IMR-90 (cell line): ENCODE measurements at regions not wholly inside any gene's neighbourhood (a gene's known extent, or its start where the extent isn't known, plus 50 kb on each side); places are given as distances from the start of the nearest gene placed in this dataset.

Experiments used
- ATAC-seq: fragments of 200-7000 bp; cut with Tn5 transposase; 2 replicates; pipeline ENCODE4 v1.9.1; 2020; ENCODE audit warnings: low read depth, mild to moderate bottlenecking, moderate library complexity
- BruUV-seq: library from RNA; stranded (reverse); fragments of 400-500 nt; replicated peaks from 2 replicates; lab custom pipeline; 2021; lab: Mats Ljungman, UMichigan
- CTCF ChIA-PET: fragments of 300-600 bp; formaldehyde crosslinking; extraction: SDS; loops from one replicate; lab custom pipeline; 2021; ENCODE audit warnings: antibody characterized with exemption; lab: Yijun Ruan, JAX
- POLR2A ChIA-PET: fragments of 300-600 bp; sonication (Branson Sonifier 250); formaldehyde crosslinking; loops from one replicate; lab custom pipeline; 2022; ENCODE audit warnings: antibody characterized with exemption; ENCODE audit not compliant: unreplicated experiment; lab: Charles Lee
- DNase-seq: peaks from one replicate; pipeline ENCODE4 v3.0.0; 2013
- H2AFZ ChIP-seq: replicated peaks from 2 replicates; pipeline ENCODE3; 2013; ENCODE audit warnings: low read length, mild to moderate bottlenecking; ENCODE audit not compliant: poor library complexity
- H2AK5ac ChIP-seq: 2 replicates; pipeline ENCODE4 v1.6.1; 2013; ENCODE audit warnings: low read depth, low read length, inconsistent platforms
- H2AK9ac ChIP-seq: replicated peaks from 2 replicates; pipeline ENCODE3; 2013; ENCODE audit warnings: mild to moderate bottlenecking, low read depth, low read length, moderate library complexity; ENCODE audit not compliant: poor library complexity
- H2BK120ac ChIP-seq: 2 replicates; pipeline ENCODE4 v1.6.1; 2013; ENCODE audit warnings: low read depth, low read length, inconsistent platforms
- H2BK15ac ChIP-seq: 3 replicates; pipeline ENCODE4 v1.6.1; 2013; ENCODE audit warnings: low read depth, low read length, inconsistent platforms
- H2BK20ac ChIP-seq: 2 replicates; pipeline ENCODE4 v1.6.1; 2013; ENCODE audit warnings: low read depth, mild to moderate bottlenecking, inconsistent platforms, low read length, moderate library complexity
- H2BK5ac ChIP-seq: 2 replicates; pipeline ENCODE4 v1.6.1; 2013; ENCODE audit warnings: mild to moderate bottlenecking, low read depth, low read length, inconsistent platforms; ENCODE audit not compliant: poor library complexity, severe bottlenecking
- H3K14ac ChIP-seq: replicated peaks from 2 replicates; pipeline ENCODE4 v1.6.1; 2013; ENCODE audit warnings: low read depth, low read length, inconsistent platforms
- H3K18ac ChIP-seq: 2 replicates; pipeline ENCODE4 v1.6.1; 2013; ENCODE audit warnings: low read depth, low read length, control low read depth
- H3K23ac ChIP-seq: 2 replicates; pipeline ENCODE4 v1.6.1; 2013; ENCODE audit warnings: low read depth, low read length, inconsistent platforms
- H3K27ac ChIP-seq: 2 replicates; pipeline ENCODE4 v1.5.1; 2013; ENCODE audit warnings: mild to moderate bottlenecking, control low read depth, low read length; ENCODE audit not compliant: insufficient read depth
- H3K27me3 ChIP-seq: 2 replicates; pipeline ENCODE4 v1.6.1; 2013; ENCODE audit warnings: low read length; ENCODE audit not compliant: control insufficient read depth, insufficient read depth
- H3K36me3 ChIP-seq: 2 replicates; pipeline ENCODE4 v1.6.1; 2013; ENCODE audit warnings: low read length, mixed read lengths; ENCODE audit not compliant: control insufficient read depth, insufficient read depth
- H3K4ac ChIP-seq: 2 replicates; pipeline ENCODE4 v1.6.1; 2013; ENCODE audit warnings: low read depth, low read length, inconsistent platforms
- H3K4me1 ChIP-seq: 2 replicates; pipeline ENCODE4 v1.6.1; 2013; ENCODE audit warnings: low read length, mixed read lengths; ENCODE audit not compliant: control insufficient read depth, insufficient read depth
- H3K4me2 ChIP-seq: 2 replicates; pipeline ENCODE4 v1.6.1; 2013; ENCODE audit warnings: low read depth, mild to moderate bottlenecking, control low read depth, low read length, moderate library complexity
- H3K4me3 ChIP-seq: 2 replicates; pipeline ENCODE4 v1.5.1; 2013; ENCODE audit warnings: low read depth, mild to moderate bottlenecking, control low read depth, low read length, moderate library complexity; ENCODE audit not compliant: insufficient read depth
- H3K56ac ChIP-seq: 2 replicates; pipeline ENCODE4 v1.6.1; 2013; ENCODE audit warnings: low read length, inconsistent platforms; ENCODE audit not compliant: insufficient read depth; ENCODE audit errors: extremely low read depth
- H3K79me1 ChIP-seq, 2 experiments: 2 replicates each; pipeline ENCODE4 v1.6.1; 2013; ENCODE audit warnings: low read length in 2 of 2, inconsistent platforms in 1 of 2, low read depth in 1 of 2
- H3K9ac ChIP-seq: 2 replicates; pipeline ENCODE4 v1.6.1; 2013; ENCODE audit warnings: low read depth, low read length, control low read depth
- H3K9me1 ChIP-seq: 2 replicates; pipeline ENCODE4 v1.6.1; 2013; ENCODE audit warnings: low read length, inconsistent platforms; ENCODE audit not compliant: insufficient read depth
- H3K9me3 ChIP-seq: 2 replicates; pipeline ENCODE4 v1.6.1; 2013; ENCODE audit warnings: low read length; ENCODE audit not compliant: control insufficient read depth, insufficient read depth
- H4K20me1 ChIP-seq: 2 replicates; pipeline ENCODE4 v1.6.1; 2013; ENCODE audit warnings: low read length, inconsistent platforms; ENCODE audit not compliant: insufficient read depth
- H4K5ac ChIP-seq: 2 replicates; pipeline ENCODE4 v1.6.1; 2013; ENCODE audit warnings: mild to moderate bottlenecking, low read depth, low read length, control low read depth
- H4K8ac ChIP-seq, 2 experiments: 2 replicates each; pipeline ENCODE4 v1.6.1; 2013; ENCODE audit warnings: low read depth in 2 of 2, low read length in 2 of 2, control low read depth in 1 of 2, inconsistent platforms in 1 of 2
- H4K91ac ChIP-seq: 2 replicates; pipeline ENCODE4 v1.6.1; 2013; ENCODE audit warnings: low read depth, low read length, inconsistent platforms; ENCODE audit not compliant: insufficient read depth
- RAD21 ChIP-seq: IDR thresholded peaks from 2 replicates; pipeline ENCODE4 v1.6.1; 2012; ENCODE audit warnings: low read length, improper control_type of control experiment
- WGBS, 2 experiments: methylation state at CpG; one replicate each; pipeline versions ENCODE4 v1.1.5 to v1.1.7; 2013; ENCODE audit warnings: missing lambda C conversion rate in 2 of 2; ENCODE audit not compliant: insufficient read length in 1 of 2; ENCODE audit errors: extremely low coverage in 2 of 2; 5-methylcytosine and 5-hydroxymethylcytosine counted together
- dilution Hi-C: fragments of 300-500 bp; cut with HindIII; formaldehyde crosslinking; loops from one replicate; pipeline ENCODE4 v1.14.3; 2018; ENCODE audit warnings: low sequenced_read_pairs; ENCODE audit not compliant: unreplicated experiment
- in situ Hi-C: fragments of 300-500 bp; cut with MboI; formaldehyde crosslinking; loops from 3 replicates; pipeline ENCODE4 v1.14.3; 2019; ENCODE audit warnings: low sequenced_read_pairs, inconsistent platforms, mixed read lengths
- intact Hi-C: fragments of 100-400 bp; cut with micrococcal nuclease; formaldehyde crosslinking; loops from 2 replicates; pipeline ENCODE4 v1.10.0; 2022
- TF ChIP-seq, protein P1 (sequence below): conservative IDR thresholded peaks from 2 replicates; pipeline ENCODE4 v1.5.1; 2012; ENCODE audit warnings: mild to moderate bottlenecking, low read depth, low read length, improper control_type of control experiment

DNA sequence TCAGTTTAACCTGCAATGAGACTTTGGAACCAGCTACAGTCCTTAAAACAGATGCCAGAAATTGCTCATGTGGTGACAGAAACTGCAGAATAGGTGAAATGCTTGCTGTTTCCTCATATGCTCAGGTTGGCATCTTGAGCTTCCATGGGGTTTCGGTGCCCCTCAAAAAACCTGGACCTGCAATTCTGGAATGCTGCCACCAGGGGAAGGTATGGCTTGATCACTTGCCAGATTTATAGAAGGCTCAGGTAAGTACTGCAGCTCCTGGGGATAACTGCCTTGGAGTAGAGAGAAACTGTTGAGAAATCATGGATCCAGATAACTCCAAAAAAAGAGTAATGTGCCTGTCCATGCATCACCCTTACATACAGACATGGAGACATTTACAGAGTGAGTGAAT lies 113.0 kb downstream of the CTTN start:
- H3K4me1 ChIP-seq, result no peaks in the 10 kb centered on the region

More for the DNA sequence above, 113.0 kb downstream of the CTTN start:
- in situ Hi-C loops (no loop called here), intact Hi-C loops (no loop called here), dilution Hi-C loops (no loop called here)
- TF ChIP-seq, protein P1, sequence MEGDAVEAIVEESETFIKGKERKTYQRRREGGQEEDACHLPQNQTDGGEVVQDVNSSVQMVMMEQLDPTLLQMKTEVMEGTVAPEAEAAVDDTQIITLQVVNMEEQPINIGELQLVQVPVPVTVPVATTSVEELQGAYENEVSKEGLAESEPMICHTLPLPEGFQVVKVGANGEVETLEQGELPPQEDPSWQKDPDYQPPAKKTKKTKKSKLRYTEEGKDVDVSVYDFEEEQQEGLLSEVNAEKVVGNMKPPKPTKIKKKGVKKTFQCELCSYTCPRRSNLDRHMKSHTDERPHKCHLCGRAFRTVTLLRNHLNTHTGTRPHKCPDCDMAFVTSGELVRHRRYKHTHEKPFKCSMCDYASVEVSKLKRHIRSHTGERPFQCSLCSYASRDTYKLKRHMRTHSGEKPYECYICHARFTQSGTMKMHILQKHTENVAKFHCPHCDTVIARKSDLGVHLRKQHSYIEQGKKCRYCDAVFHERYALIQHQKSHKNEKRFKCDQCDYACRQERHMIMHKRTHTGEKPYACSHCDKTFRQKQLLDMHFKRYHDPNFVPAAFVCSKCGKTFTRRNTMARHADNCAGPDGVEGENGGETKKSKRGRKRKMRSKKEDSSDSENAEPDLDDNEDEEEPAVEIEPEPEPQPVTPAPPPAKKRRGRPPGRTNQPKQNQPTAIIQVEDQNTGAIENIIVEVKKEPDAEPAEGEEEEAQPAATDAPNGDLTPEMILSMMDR, result no peak
- no peak for TF ChIP-seq RAD21
- H3K18ac ChIP-seq, result no peak overlapping the region
- no peak overlapping the region for H3K4me3 ChIP-seq
- BruUV-seq, result no TSS peak
- H2BK15ac ChIP-seq, result no peak overlapping the region
- H2AFZ ChIP-seq, result no peak overlapping the region
- H3K36me3 ChIP-seq, result no peaks in the 10 kb centered on the region
- H3K23ac ChIP-seq, result no peak overlapping the region
- DNase-seq (no peak), ATAC-seq (no peak)
- peaks cover 3% of the 10 kb centered on the region for H3K9me3 ChIP-seq
- no CpG with 5 or more reads among the region's 1 CpG for WGBS, 2 experiments
- H3K27me3 ChIP-seq, result peaks cover 2% of the 10 kb centered on the region; the same call in 1 of the 2 replicates
- no peak overlapping the region for H3K27ac ChIP-seq
- H3K56ac ChIP-seq, result no peak overlapping the region
- no peak overlapping the region for H2AK9ac ChIP-seq
- H3K9me1 ChIP-seq, result no peaks in the 10 kb centered on the region
- no peak overlapping the region for H3K9ac ChIP-seq
- H4K8ac ChIP-seq, result no peak overlapping the region
- no peak overlapping the region for H4K91ac ChIP-seq
- no peak overlapping the region for H2BK20ac ChIP-seq
- H3K14ac ChIP-seq, result no peak overlapping the region
- H2AK5ac ChIP-seq, result no peak overlapping the region
- no peak overlapping the region for H2BK5ac ChIP-seq
- no peaks in the 10 kb centered on the region; the same call in 1 of the 2 replicates for H4K20me1 ChIP-seq
- H2BK120ac ChIP-seq, result no peak overlapping the region
- no peak overlapping the region for H4K5ac ChIP-seq
- H3K4ac ChIP-seq, result no peak overlapping the region
- ChIA-PET POLR2A (no interaction called here), CTCF (no interaction called here)
- H3K79me1 ChIP-seq, result no peaks in the 10 kb centered on the region
- no peak overlapping the region for H3K4me2 ChIP-seq
